A549 (cell line): ENCODE measurements at regions not wholly inside any gene's neighbourhood (a gene's known extent, or its start where the extent isn't known, plus 50 kb on each side); places are given as distances from the start of the nearest gene placed in this dataset.

Source experiments
- ATAC-seq, 2 experiments: fragments of 200-7000 bp in 1 of 2; fragments of >200 bp in 1 of 2; cut with Nextera tagmentation in 1 of 2; cut with Tn5 transposase in 1 of 2; 3 replicates each; pipeline versions ENCODE4 v1.8.0 to v1.9.1; 2018 to 2020; ENCODE audit warnings: mild to moderate bottlenecking in 1 of 2, moderate library complexity in 1 of 2
- CTCF ChIA-PET: fragments of 300-600 bp; sonication (Branson Sonifier 250); formaldehyde crosslinking; extraction: SDS; loops from one replicate; lab custom pipeline; 2021; ENCODE audit warnings: antibody characterized with exemption, inconsistent platforms; lab: Yijun Ruan, JAX
- POLR2A ChIA-PET: fragments of 350-600 bp; formaldehyde crosslinking; extraction: SDS; loops from one replicate; lab custom pipeline; 2021; ENCODE audit warnings: antibody characterized with exemption, inconsistent platforms; lab: Yijun Ruan, JAX
- DNase-seq, 2 experiments: peaks; one replicate each; pipeline versions ENCODE4 v3.0.0 to v3.0.0-alpha.2; 2011 to 2016; ENCODE audit warnings: low read depth in 1 of 2, low spot score in 1 of 2
- FAIRE-seq: peaks from 2 replicates; lab custom pipeline; 2011; peaks lifted over from hg19 to GRCh38; lab: Jason Lieb, UNC
- H3K27ac ChIP-seq, 2 experiments: fragments of >200 bp; sonication (Bioruptor Twin); formaldehyde crosslinking; 3 replicates each; pipeline ENCODE4 v1.5.1; 2016 to 2017
- H3K4me1 ChIP-seq: fragments of >200 bp; sonication (Bioruptor Twin); formaldehyde crosslinking; 3 replicates; pipeline ENCODE4 v1.6.1; 2016
- H3K4me2 ChIP-seq: fragments of >200 bp; sonication (Bioruptor Twin); formaldehyde crosslinking; 3 replicates; pipeline ENCODE4 v1.6.1; 2016
- H3K4me3 ChIP-seq: fragments of >200 bp; sonication (Bioruptor Twin); formaldehyde crosslinking; 3 replicates; pipeline ENCODE4 v1.5.1; 2016
- H3K9me3 ChIP-seq: fragments of >200 bp; sonication (Bioruptor Twin); formaldehyde crosslinking; 3 replicates; pipeline ENCODE4 v1.6.1; 2016
- CEBPB ChIP-seq, 2 experiments: fragments of >200 bp in 1 of 2; sonication (Bioruptor Twin) in 1 of 2; formaldehyde crosslinking in 1 of 2; IDR thresholded peaks; 2 replicates each; pipeline ENCODE4 v1.6.1; 2012 to 2016
- CHD4 ChIP-seq: fragments of 200-600 bp; sonication (generic); IDR thresholded peaks from 2 replicates; pipeline ENCODE4 v1.6.1; 2016; ENCODE audit warnings: antibody characterized with exemption, mild to moderate bottlenecking, borderline replicate concordance
- CTCF ChIP-seq: fragments of >200 bp; sonication (Bioruptor Twin); formaldehyde crosslinking; IDR thresholded peaks from 3 replicates; pipeline ENCODE4 v1.5.1; 2016
- ESRRA ChIP-seq: fragments of 150-350 bp; IDR thresholded peaks from 2 replicates; pipeline ENCODE4 v1.6.1; 2014; ENCODE audit warnings: mild to moderate bottlenecking, low read length, borderline replicate concordance
- FOXS1 ChIP-seq: fragments of 250-450 bp; sonication (Bioruptor Pico); IDR thresholded peaks from 2 replicates; pipeline ENCODE4 v1.5.0; 2020; ENCODE audit warnings: mild to moderate bottlenecking, moderate library complexity
- GATA3 ChIP-seq: IDR thresholded peaks from 2 replicates; pipeline ENCODE4 v1.6.1; 2012; ENCODE audit warnings: borderline replicate concordance
- HDAC2 ChIP-seq: fragments of 200-600 bp; sonication (generic); IDR thresholded peaks from 2 replicates; pipeline ENCODE4 v1.6.1; 2016
- HMGXB4 ChIP-seq: fragments of 250-450 bp; sonication (Bioruptor Pico); IDR thresholded peaks from 2 replicates; pipeline ENCODE4 v1.5.0; 2021; ENCODE audit warnings: mild to moderate bottlenecking, moderate library complexity, borderline replicate concordance
- HOXB13 ChIP-seq: fragments of 250-450 bp; sonication (Bioruptor Pico); IDR thresholded peaks from 2 replicates; pipeline ENCODE4 v1.5.0; 2020; ENCODE audit warnings: low read depth, mild to moderate bottlenecking, moderate library complexity
- JUN ChIP-seq, 2 experiments: fragments of >200 bp; sonication (Bioruptor Twin); formaldehyde crosslinking; IDR thresholded peaks; 2 replicates in 1 of 2; 3 replicates in 1 of 2; pipeline ENCODE4 v1.6.1; 2016 to 2017
- JUNB ChIP-seq: fragments of >200 bp; sonication (Bioruptor Twin); formaldehyde crosslinking; IDR thresholded peaks from 2 replicates; pipeline ENCODE4 v1.6.1; 2016
- KDM1A ChIP-seq: fragments of 200-600 bp; sonication (generic); IDR thresholded peaks from 2 replicates; pipeline ENCODE4 v1.6.1; 2016; ENCODE audit warnings: low read depth, mild to moderate bottlenecking
- NFE2L2 ChIP-seq: fragments of 150-350 bp; conservative IDR thresholded peaks from 2 replicates; pipeline ENCODE4 v1.6.1; 2014; ENCODE audit warnings: low read length
- PHF8 ChIP-seq: fragments of 200-600 bp; sonication (generic); IDR thresholded peaks from 2 replicates; pipeline ENCODE4 v1.6.1; 2016; ENCODE audit warnings: low read depth, mild to moderate bottlenecking, antibody characterized with exemption, moderate library complexity, borderline replicate concordance
- POLR2A ChIP-seq: IDR thresholded peaks from 2 replicates; pipeline ENCODE4 v1.6.1; 2012; ENCODE audit warnings: mild to moderate bottlenecking, low read length
- RFX5 ChIP-seq: fragments of 450-650 bp; IDR thresholded peaks from 2 replicates; pipeline ENCODE4 v1.7.1; 2014; ENCODE audit warnings: antibody characterized with exemption, mild to moderate bottlenecking, moderate library complexity
- RNF2 ChIP-seq: fragments of 200-600 bp; sonication (generic); IDR thresholded peaks from 2 replicates; pipeline ENCODE4 v1.6.1; 2016; ENCODE audit warnings: low read depth, mild to moderate bottlenecking, antibody characterized with exemption, moderate library complexity, borderline replicate concordance
- WGBS: methylation state at CpG from one replicate; pipeline ENCODE4 v1.1.6; 2017; ENCODE audit errors: missing lambda C conversion rate; 5-methylcytosine and 5-hydroxymethylcytosine counted together
- TF ChIP-seq, protein P1 (sequence below): fragments of 150-350 bp; IDR thresholded peaks from 2 replicates; pipeline ENCODE4 v1.6.1; 2014; ENCODE audit warnings: low read depth, mild to moderate bottlenecking, low read length
- TF ChIP-seq, protein P2 (sequence below): fragments of 450-650 bp; IDR thresholded peaks from 2 replicates; pipeline ENCODE4 v1.6.1; 2014; ENCODE audit warnings: antibody characterized with exemption
- TF ChIP-seq, protein P3 (sequence below): fragments of 250-450 bp; sonication (Bioruptor Pico); IDR thresholded peaks from 2 replicates; pipeline ENCODE4 v1.5.0; 2020; ENCODE audit warnings: low read depth, mild to moderate bottlenecking, moderate library complexity

DNA sequence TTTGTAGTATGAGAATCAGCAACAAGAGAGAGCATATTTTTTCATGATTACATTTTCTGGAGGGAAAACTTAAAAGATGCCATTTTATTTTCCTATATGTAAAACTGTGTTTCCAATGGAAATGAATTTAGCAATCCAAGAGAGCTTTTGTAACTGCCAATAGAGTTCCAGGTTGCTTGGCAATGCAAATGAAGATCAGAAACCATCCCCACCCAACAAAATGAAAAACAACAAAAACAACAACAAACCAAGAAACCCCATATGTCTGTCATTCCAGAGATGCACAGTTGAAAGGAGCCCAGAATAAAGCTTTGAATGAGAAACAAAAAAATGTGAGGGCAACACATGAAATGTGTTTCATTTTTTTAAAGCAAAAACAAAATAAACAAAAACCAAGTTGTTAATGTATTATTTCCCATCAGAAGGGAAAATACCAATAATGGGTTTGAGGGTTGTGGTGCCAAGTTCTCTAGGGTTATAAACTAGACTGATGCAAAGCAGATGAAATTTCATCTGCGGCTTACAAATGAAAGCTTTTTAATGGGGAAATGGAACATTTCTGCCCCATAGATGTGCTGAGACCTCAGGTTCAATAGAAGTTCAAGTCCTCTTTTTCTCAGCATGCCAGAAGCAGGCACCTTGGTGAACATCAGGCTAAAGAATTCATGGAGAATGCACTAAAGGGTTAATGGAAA is 121.5 kb upstream of the MCHR2 start:
- no peak overlapping the region for H3K4me2 ChIP-seq
- TF ChIP-seq HOXB13, result no peak
- TF ChIP-seq KDM1A, result no peak
- TF ChIP-seq JUN (IDR thresholded peaks at IDR 0.05), result no peak
- no peak for TF ChIP-seq POLR2A
- TF ChIP-seq HDAC2, result no peak
- TF ChIP-seq ESRRA, result no peak
- no peak for TF ChIP-seq PHF8
- TF ChIP-seq NFE2L2, result no peak
- no peak for TF ChIP-seq CEBPB (IDR thresholded peaks at IDR 0.05)
- no peak for TF ChIP-seq JUNB
- TF ChIP-seq CTCF, result no peak
- TF ChIP-seq, protein P1, sequence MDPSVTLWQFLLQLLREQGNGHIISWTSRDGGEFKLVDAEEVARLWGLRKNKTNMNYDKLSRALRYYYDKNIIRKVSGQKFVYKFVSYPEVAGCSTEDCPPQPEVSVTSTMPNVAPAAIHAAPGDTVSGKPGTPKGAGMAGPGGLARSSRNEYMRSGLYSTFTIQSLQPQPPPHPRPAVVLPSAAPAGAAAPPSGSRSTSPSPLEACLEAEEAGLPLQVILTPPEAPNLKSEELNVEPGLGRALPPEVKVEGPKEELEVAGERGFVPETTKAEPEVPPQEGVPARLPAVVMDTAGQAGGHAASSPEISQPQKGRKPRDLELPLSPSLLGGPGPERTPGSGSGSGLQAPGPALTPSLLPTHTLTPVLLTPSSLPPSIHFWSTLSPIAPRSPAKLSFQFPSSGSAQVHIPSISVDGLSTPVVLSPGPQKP, result no peak
- no peak for TF ChIP-seq FOXS1
- TF ChIP-seq RFX5, result no peak
- TF ChIP-seq RNF2, result no peak
- TF ChIP-seq, protein P2, sequence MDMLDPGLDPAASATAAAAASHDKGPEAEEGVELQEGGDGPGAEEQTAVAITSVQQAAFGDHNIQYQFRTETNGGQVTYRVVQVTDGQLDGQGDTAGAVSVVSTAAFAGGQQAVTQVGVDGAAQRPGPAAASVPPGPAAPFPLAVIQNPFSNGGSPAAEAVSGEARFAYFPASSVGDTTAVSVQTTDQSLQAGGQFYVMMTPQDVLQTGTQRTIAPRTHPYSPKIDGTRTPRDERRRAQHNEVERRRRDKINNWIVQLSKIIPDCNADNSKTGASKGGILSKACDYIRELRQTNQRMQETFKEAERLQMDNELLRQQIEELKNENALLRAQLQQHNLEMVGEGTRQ, result no peak
- TF ChIP-seq GATA3, result no peak
- no peak for DNase-seq
- CTCF ChIA-PET, result interaction anchor here (0.9 to 5.3 kb wide), 8 partner anchors 8 to 1112 kb away, joined by 3 to 36 read pairs (median 6); no protein-coding TSS in a partner anchor
- no peak for ATAC-seq
- H3K4me1 ChIP-seq, result no peaks in the 10 kb centered on the region
- 88% methylated on average over 1 of the region's 1 CpG for WGBS
- H3K9me3 ChIP-seq, result no peaks in the 10 kb centered on the region
- H3K27ac ChIP-seq, result no peak overlapping the region
- FAIRE-seq, result no peak
- no peak overlapping the region for H3K4me3 ChIP-seq
- POLR2A ChIA-PET, result no interaction called here

DNA sequence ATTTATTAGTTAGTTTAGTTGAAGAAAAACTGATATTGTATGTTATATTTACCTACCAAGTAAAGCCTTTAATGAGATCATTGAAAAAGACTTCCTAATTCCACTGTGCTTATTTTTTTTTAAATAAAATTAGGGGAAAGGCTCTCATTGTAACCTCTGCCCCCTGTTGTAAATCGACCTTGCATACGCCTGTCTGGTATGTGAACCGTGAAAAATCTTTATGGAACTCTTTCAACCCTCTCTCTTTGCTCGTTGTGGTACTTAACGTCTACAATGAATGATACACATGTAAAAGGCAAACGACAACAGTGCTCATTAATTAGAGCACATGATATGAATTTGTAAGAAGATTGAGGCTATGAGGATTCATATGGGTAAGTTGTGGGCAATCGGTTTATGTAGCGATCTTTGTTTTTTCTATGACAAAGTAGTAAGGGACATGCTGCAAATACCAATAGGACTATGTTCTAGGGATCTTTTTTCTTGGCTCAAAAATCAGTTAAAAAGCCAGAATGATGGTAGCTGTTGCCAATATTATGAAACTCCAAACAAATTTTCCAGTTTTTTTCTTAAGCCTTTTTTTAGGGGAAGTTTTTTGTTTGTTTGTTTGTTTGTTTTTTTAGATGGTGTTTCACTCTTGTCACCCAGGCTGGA is 119.0 kb upstream of the MCHR2 start:
- no peak overlapping the region for H3K4me2 ChIP-seq
- no peak for DNase-seq
- no peak for FAIRE-seq
- H3K4me1 ChIP-seq, result no peaks in the 10 kb centered on the region
- CTCF ChIA-PET, result interaction anchor here (0.6 to 5.3 kb wide), 3 partner anchors 13 to 367 kb away, joined by 3 to 36 read pairs (median 3); no protein-coding TSS in a partner anchor
- POLR2A ChIA-PET, result no interaction called here
- WGBS, result 78% methylated on average over 8 of the region's 8 CpGs
- H3K4me3 ChIP-seq, result no peak overlapping the region
- TF ChIP-seq NFE2L2, result no peak
- no peak for TF ChIP-seq GATA3
- no peak for TF ChIP-seq HMGXB4
- TF ChIP-seq CHD4, result no peak
- TF ChIP-seq, protein P3, sequence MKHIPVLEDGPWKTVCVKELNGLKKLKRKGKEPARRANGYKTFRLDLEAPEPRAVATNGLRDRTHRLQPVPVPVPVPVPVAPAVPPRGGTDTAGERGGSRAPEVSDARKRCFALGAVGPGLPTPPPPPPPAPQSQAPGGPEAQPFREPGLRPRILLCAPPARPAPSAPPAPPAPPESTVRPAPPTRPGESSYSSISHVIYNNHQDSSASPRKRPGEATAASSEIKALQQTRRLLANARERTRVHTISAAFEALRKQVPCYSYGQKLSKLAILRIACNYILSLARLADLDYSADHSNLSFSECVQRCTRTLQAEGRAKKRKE (CRISPR knock-in tag), result no peak
- no peaks in the 10 kb centered on the region for H3K9me3 ChIP-seq
- no peak overlapping the region for H3K27ac ChIP-seq
- no peak for ATAC-seq
